ENCODE measurements at regions not wholly inside any gene's neighbourhood (a gene's known extent, or its start where the extent isn't known, plus 50 kb on each side); places are given as distances from the start of the nearest gene placed in this dataset.
A peak's percentile ranks its signal among the peaks of the same experiment; 100 is the strongest.

DNA sequence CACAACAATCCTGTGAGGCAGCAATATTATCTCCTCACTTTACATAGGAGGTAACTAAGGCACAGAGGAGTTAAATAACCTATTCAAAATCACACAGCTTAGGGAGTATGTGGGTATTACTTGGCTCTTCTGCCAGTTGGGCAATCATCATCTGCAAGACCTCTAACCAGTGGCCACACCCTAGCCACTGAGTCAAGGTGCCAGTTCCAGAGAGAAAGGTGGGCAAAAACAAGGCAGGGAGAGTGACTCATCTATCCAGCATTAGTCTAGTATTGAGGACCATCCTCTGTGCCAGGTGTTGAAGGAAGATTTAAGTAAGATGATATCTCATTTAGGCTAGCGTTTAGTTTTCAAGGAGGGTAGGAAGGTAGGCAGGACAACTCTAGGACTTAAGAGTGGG lies 113.9 kb upstream of the EOLA2 start:
- no peak overlapping the region for H3K4me3 ChIP-seq (ENCODE audit: insufficient read depth in 1 of 2, low read depth in 1 of 2, low read length in 2 of 2)
- no peak overlapping the region for H2BK5ac ChIP-seq (ENCODE audit: low read depth, low read length, poor library complexity, severe bottlenecking)
- no peaks in the 10 kb centered on the region for H3K79me1 ChIP-seq (replicated peaks; ENCODE audit: low read length, poor library complexity, severe bottlenecking)
- H2BK120ac ChIP-seq (ENCODE audit: low read depth, low read length), result no peak overlapping the region
- 97% methylated on average over 1 of the region's 1 CpG for WGBS
- H3K27me3 ChIP-seq (ENCODE audit: control insufficient read depth in 1 of 2, insufficient read depth in 1 of 2, low read length in 2 of 2), result peaks cover 0 to 4% of the 10 kb centered on the region in 2 experiments
- no peak overlapping the region for H4K8ac ChIP-seq (ENCODE audit: low read length)
- DNase-seq, result no peak
- H3K36me3 ChIP-seq (ENCODE audit: control insufficient read depth in 1 of 2, insufficient read depth in 2 of 2, low read depth in 1 of 2, low read length in 2 of 2), result no peaks in the 10 kb centered on the region
- no peak overlapping the region for H3K4me2 ChIP-seq (ENCODE audit: low read length, poor library complexity, severe bottlenecking)
- no peak overlapping the region for H3K23ac ChIP-seq (ENCODE audit: low read length in 2 of 2)
- H4K91ac ChIP-seq (ENCODE audit: low read length), result no peak overlapping the region
- H3K18ac ChIP-seq (ENCODE audit: low read depth in 1 of 2, low read length in 2 of 2), result peak overlapping the region in 1 of 2 experiments; percentile 2
- no peak overlapping the region for H3K27ac ChIP-seq (ENCODE audit: low read length, poor library complexity, severe bottlenecking)
- H2BK15ac ChIP-seq (ENCODE audit: low read depth, poor library complexity, severe bottlenecking), result no peak overlapping the region
- H2BK12ac ChIP-seq (ENCODE audit: low read length in 2 of 2), result no peak overlapping the region
- H3K4ac ChIP-seq (ENCODE audit: low read depth in 1 of 2, low read length in 2 of 2), result no peak overlapping the region
- H3K4me1 ChIP-seq (ENCODE audit: control insufficient read depth, insufficient read depth, low read depth, low read length), result no peaks in the 10 kb centered on the region
- H3K9me3 ChIP-seq (ENCODE audit: control insufficient read depth, low read length), result no peaks in the 10 kb centered on the region
- H3K9ac ChIP-seq (ENCODE audit: low read length), result no peak overlapping the region
- H2AK5ac ChIP-seq (ENCODE audit: low read length, severe bottlenecking), result no peak overlapping the region
- H2AFZ ChIP-seq (ENCODE audit: low read depth, low read length), result no peak overlapping the region
- no peak overlapping the region for H3K14ac ChIP-seq (ENCODE audit: low read length in 2 of 2)

DNA sequence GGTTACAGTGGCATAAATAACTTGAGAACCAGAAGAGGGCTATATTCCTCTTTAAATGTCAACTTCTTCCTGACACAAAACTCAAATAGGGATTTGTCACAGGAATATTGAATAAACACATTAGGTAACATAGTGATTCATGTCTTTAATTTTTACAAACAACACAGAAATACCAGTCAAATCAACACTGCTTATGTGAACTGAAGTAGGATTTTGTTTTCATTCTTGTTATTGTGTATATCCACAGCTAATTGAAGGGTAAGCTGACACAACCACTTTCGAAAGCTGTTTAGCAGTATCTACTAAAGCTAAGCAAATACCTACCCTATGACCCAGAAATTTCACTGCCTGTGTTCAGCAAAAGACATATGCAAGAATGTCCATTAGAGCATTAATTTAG lies 120.4 kb upstream of the EOLA2 start:
- no CpG with 5 or more reads among the region's 1 CpG for WGBS
- Histone ChIP-seq H3K14ac (ENCODE audit: low read length in 2 of 2) (no peak overlapping the region), H3K18ac (ENCODE audit: low read depth in 1 of 2, low read length in 2 of 2) (no peak overlapping the region)

DNA sequence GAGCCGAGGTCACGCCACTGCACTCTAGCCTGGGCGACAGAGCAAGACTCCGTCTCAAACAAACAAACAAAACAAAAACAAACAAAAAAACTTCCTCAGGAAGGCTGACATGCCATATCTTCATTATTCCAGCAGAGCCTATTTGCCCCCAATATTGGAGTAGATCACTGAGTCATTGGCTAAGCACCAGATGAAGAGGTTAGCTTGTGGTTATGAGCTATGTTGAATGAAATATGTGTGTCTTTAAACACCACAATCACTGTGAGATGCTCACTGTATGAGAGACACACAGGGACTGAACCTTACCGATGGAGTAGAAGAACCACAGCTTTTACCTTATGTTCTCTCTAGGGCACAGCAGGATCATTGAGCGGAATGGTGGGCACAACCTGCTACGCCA lies 122.1 kb upstream of the EOLA2 start:
- Histone ChIP-seq H3K9me3 (ENCODE audit: control insufficient read depth, low read length) (no peaks in the 10 kb centered on the region), H4K91ac (ENCODE audit: low read length) (no peak overlapping the region), H2BK12ac (ENCODE audit: low read length in 2 of 2) (no peak overlapping the region), H3K9ac (ENCODE audit: low read length) (no peak overlapping the region), H3K79me1 (replicated peaks; ENCODE audit: low read length, poor library complexity, severe bottlenecking) (no peaks in the 10 kb centered on the region), H2BK15ac (ENCODE audit: low read depth, poor library complexity, severe bottlenecking) (no peak overlapping the region), H3K4me2 (ENCODE audit: low read length, poor library complexity, severe bottlenecking) (no peak overlapping the region), H4K8ac (ENCODE audit: low read length) (no peak overlapping the region), H3K18ac (ENCODE audit: low read depth in 1 of 2, low read length in 2 of 2) (no peak overlapping the region), H3K23ac (ENCODE audit: low read length in 2 of 2) (no peak overlapping the region), H3K27me3 (ENCODE audit: control insufficient read depth in 1 of 2, insufficient read depth in 1 of 2, low read length in 2 of 2) (peaks cover 0 to 4% of the 10 kb centered on the region in 2 experiments), H3K4ac (ENCODE audit: low read depth in 1 of 2, low read length in 2 of 2) (no peak overlapping the region), H3K4me1 (ENCODE audit: control insufficient read depth, insufficient read depth, low read depth, low read length) (peaks cover 3% of the 10 kb centered on the region), H2AFZ (ENCODE audit: low read depth, low read length) (no peak overlapping the region), H3K36me3 (ENCODE audit: control insufficient read depth in 1 of 2, insufficient read depth in 2 of 2, low read depth in 1 of 2, low read length in 2 of 2) (no peaks in the 10 kb centered on the region), H2AK5ac (ENCODE audit: low read length, severe bottlenecking) (no peak overlapping the region), H3K4me3 (ENCODE audit: insufficient read depth in 1 of 2, low read depth in 1 of 2, low read length in 2 of 2) (no peak overlapping the region), H2BK120ac (ENCODE audit: low read depth, low read length) (no peak overlapping the region), H3K27ac (ENCODE audit: low read length, poor library complexity, severe bottlenecking) (no peak overlapping the region), H2BK5ac (ENCODE audit: low read depth, low read length, poor library complexity, severe bottlenecking) (no peak overlapping the region), H3K14ac (ENCODE audit: low read length in 2 of 2) (no peak overlapping the region)
- 61% methylated on average over 4 of the region's 7 CpGs for WGBS
- peak; percentile 49 for DNase-seq

More for the DNA sequence above, 120.4 kb upstream of the EOLA2 start:
- Histone ChIP-seq H2BK12ac (ENCODE audit: low read length in 2 of 2) (no peak overlapping the region), H2BK5ac (ENCODE audit: low read depth, low read length, poor library complexity, severe bottlenecking) (no peak overlapping the region), H3K79me1 (replicated peaks; ENCODE audit: low read length, poor library complexity, severe bottlenecking) (no peaks in the 10 kb centered on the region), H3K4me2 (ENCODE audit: low read length, poor library complexity, severe bottlenecking) (no peak overlapping the region), H3K9me3 (ENCODE audit: control insufficient read depth, low read length) (no peaks in the 10 kb centered on the region), H3K27ac (ENCODE audit: low read length, poor library complexity, severe bottlenecking) (no peak overlapping the region), H3K9ac (ENCODE audit: low read length) (no peak overlapping the region), H2BK120ac (ENCODE audit: low read depth, low read length) (no peak overlapping the region), H3K27me3 (ENCODE audit: control insufficient read depth in 1 of 2, insufficient read depth in 1 of 2, low read length in 2 of 2) (peaks cover 0 to 4% of the 10 kb centered on the region in 2 experiments), H3K23ac (ENCODE audit: low read length in 2 of 2) (no peak overlapping the region), H2BK15ac (ENCODE audit: low read depth, poor library complexity, severe bottlenecking) (no peak overlapping the region), H2AFZ (ENCODE audit: low read depth, low read length) (no peak overlapping the region), H3K4ac (ENCODE audit: low read depth in 1 of 2, low read length in 2 of 2) (no peak overlapping the region), H2AK5ac (ENCODE audit: low read length, severe bottlenecking) (no peak overlapping the region), H3K4me1 (ENCODE audit: control insufficient read depth, insufficient read depth, low read depth, low read length) (peaks cover 3% of the 10 kb centered on the region), H3K36me3 (ENCODE audit: control insufficient read depth in 1 of 2, insufficient read depth in 2 of 2, low read depth in 1 of 2, low read length in 2 of 2) (no peaks in the 10 kb centered on the region), H3K4me3 (ENCODE audit: insufficient read depth in 1 of 2, low read depth in 1 of 2, low read length in 2 of 2) (no peak overlapping the region), H4K91ac (ENCODE audit: low read length) (no peak overlapping the region), H4K8ac (ENCODE audit: low read length) (no peak overlapping the region)
- DNase-seq, result no peak

DNA sequence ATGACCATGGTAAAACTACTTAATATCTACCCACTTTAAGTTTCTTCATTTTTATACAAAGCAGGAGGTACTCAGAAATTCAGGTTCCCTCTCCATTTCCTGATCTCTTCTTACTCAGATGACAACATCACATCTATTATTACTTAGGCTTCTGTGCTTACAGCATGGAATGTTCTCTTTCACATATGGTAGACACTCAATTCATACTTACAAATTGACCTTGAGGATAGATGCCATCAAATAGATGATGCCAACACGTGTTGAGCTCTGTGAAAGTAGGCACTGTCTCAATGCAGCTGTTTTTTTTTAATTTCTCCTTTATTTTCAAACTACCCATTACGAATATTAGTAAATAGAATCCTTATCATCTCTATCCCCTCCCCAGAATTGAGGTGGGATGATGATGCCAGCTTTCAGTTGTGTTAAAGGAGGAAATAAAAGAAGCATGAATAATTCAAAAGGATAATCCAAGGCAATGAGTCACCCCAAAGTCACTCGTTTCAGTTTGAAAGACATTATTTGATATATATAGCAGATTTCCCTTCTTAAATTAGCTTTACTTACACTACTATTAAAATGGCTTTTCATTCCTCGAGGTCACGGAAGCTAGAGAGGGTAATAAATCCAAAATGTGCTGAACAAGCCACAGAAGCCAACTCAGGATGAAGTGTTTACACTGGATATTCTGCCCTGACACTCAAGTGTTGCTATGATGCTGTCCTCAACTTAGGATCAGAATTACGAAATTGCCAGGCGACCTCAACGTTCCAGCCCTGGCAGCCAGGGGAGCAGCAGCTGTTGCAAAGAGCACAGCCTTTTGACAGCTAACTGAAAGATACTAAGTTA lies 124.2 kb upstream of the EOLA2 start:
- no peak overlapping the region for H2AK5ac ChIP-seq (ENCODE audit: low read length, severe bottlenecking)
- H2BK120ac ChIP-seq (ENCODE audit: low read depth, low read length), result no peak overlapping the region
- no peak overlapping the region for H2BK12ac ChIP-seq (ENCODE audit: low read length in 2 of 2)
- H3K4ac ChIP-seq (ENCODE audit: low read depth in 1 of 2, low read length in 2 of 2), result no peak overlapping the region
- H3K18ac ChIP-seq (ENCODE audit: low read depth in 1 of 2, low read length in 2 of 2), result no peak overlapping the region
- H3K14ac ChIP-seq (ENCODE audit: low read length in 2 of 2), result no peak overlapping the region
- peak; percentile 78 for DNase-seq
- no peak overlapping the region for H2AFZ ChIP-seq (ENCODE audit: low read depth, low read length)
- no peak overlapping the region for H2BK5ac ChIP-seq (ENCODE audit: low read depth, low read length, poor library complexity, severe bottlenecking)
- H4K8ac ChIP-seq (ENCODE audit: low read length), result no peak overlapping the region
- H3K79me1 ChIP-seq (replicated peaks; ENCODE audit: low read length, poor library complexity, severe bottlenecking), result no peaks in the 10 kb centered on the region
- no peaks in the 10 kb centered on the region for H3K27me3 ChIP-seq (ENCODE audit: control insufficient read depth in 1 of 2, insufficient read depth in 1 of 2, low read length in 2 of 2)
- no peaks in the 10 kb centered on the region for H3K9me3 ChIP-seq (ENCODE audit: control insufficient read depth, low read length)
- H3K9ac ChIP-seq (ENCODE audit: low read length), result peak overlapping the region; percentile 26
- 1% methylated on average over 5 of the region's 8 CpGs for WGBS
- H3K4me1 ChIP-seq (ENCODE audit: control insufficient read depth, insufficient read depth, low read depth, low read length), result peaks cover 3% of the 10 kb centered on the region
- H3K4me2 ChIP-seq (ENCODE audit: low read length, poor library complexity, severe bottlenecking), result no peak overlapping the region
- no peak overlapping the region for H2BK15ac ChIP-seq (ENCODE audit: low read depth, poor library complexity, severe bottlenecking)
- no peaks in the 10 kb centered on the region for H3K36me3 ChIP-seq (ENCODE audit: control insufficient read depth in 1 of 2, insufficient read depth in 2 of 2, low read depth in 1 of 2, low read length in 2 of 2)
- H4K91ac ChIP-seq (ENCODE audit: low read length), result no peak overlapping the region
- H3K27ac ChIP-seq (ENCODE audit: low read length, poor library complexity, severe bottlenecking), result no peak overlapping the region
- H3K4me3 ChIP-seq (ENCODE audit: insufficient read depth in 1 of 2, low read depth in 1 of 2, low read length in 2 of 2), result no peak overlapping the region
- H3K23ac ChIP-seq (ENCODE audit: low read length in 2 of 2), result no peak overlapping the region
